ENCODE measurements at regions not wholly inside any gene's neighbourhood (a gene's known extent, or its start where the extent isn't known, plus 50 kb on each side); places are given as distances from the start of the nearest gene placed in this dataset.

GRCh38 chr18:78620326-78620725 lies 359.3 kb upstream of the SALL3 start:
- DNase-seq (ENCODE audit: extremely low read depth, low read depth): no peak
- no peak for TF ChIP-seq CTCF (IDR thresholded peaks at IDR 0.05; ENCODE audit: low read depth, low read length)

GRCh38 chr18:78621141-78621755 lies 358.4 kb upstream of the SALL3 start:
- DNase-seq (ENCODE audit: extremely low read depth, low read depth): no peak
- no peak for TF ChIP-seq CTCF (IDR thresholded peaks at IDR 0.05; ENCODE audit: low read depth, low read length)

- TF ChIP-seq CTCF (IDR thresholded peaks at IDR 0.05; ENCODE audit: low read depth, low read length): no peak
- no peak for DNase-seq (ENCODE audit: extremely low read depth, low read depth)
Measured at GRCh38 chr18:78622251-78622906, 357.2 kb upstream of the SALL3 start.

- TF ChIP-seq CTCF (IDR thresholded peaks at IDR 0.05; ENCODE audit: low read depth, low read length): no peak
- no peak for DNase-seq (ENCODE audit: extremely low read depth, low read depth)
Measured at GRCh38 chr18:78622907-78623541, 356.6 kb upstream of the SALL3 start.

GRCh38 chr18:78624646-78625279 lies 354.9 kb upstream of the SALL3 start:
- no peak for TF ChIP-seq CTCF (IDR thresholded peaks at IDR 0.05; ENCODE audit: low read depth, low read length)
- no peak for DNase-seq (ENCODE audit: extremely low read depth, low read depth)

- TF ChIP-seq CTCF (IDR thresholded peaks at IDR 0.05; ENCODE audit: low read depth, low read length): no peak
- no peak for DNase-seq (ENCODE audit: extremely low read depth, low read depth)
Measured at GRCh38 chr18:78625847-78626246, 353.8 kb upstream of the SALL3 start.

All from AG09319 (cell line).